Erythroblast (primary cell): ENCODE measurements at regions not wholly inside any gene's neighbourhood (a gene's known extent, or its start where the extent isn't known, plus 50 kb on each side); places are given as distances from the start of the nearest gene placed in this dataset.

Experiments
- GATA1 ChIP-seq: IDR thresholded peaks from 2 replicates; pipeline ENCODE4 v1.6.1; 2011; ENCODE audit warnings: low read depth, mild to moderate bottlenecking, control low read depth, low read length, moderate library complexity
- POLR2A ChIP-seq: IDR thresholded peaks from 2 replicates; pipeline ENCODE4 v1.6.1; 2011; ENCODE audit warnings: mild to moderate bottlenecking, low read length

DNA sequence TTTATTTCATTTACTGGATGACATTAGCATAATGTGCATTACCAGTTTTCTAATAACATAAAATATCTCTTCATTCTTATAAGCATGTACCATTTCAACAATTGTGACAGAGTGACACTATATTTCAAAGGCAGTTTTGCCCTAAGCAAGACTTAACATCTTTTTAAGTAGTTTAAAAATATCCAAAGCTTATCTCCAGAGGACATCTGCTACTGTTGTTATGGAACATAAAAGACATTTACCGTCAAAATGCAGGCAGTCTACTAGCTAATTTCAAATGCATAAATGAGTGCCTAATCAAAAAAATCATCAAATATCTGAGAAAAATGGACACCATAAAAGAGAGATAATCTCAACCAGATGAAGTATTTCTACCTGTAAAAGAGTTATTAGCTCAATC lies 782.4 kb upstream of the BRINP3 start:
- TF ChIP-seq POLR2A (no peak), GATA1 (no peak)
